Lower leg skin (tissue), 3 donors: ENCODE measurements at regions not wholly inside any gene's neighbourhood (a gene's known extent, or its start where the extent isn't known, plus 50 kb on each side); places are given as distances from the start of the nearest gene placed in this dataset.

Source experiments
- POLR2A ChIP-seq, 2 donors: fragments of 450-650 bp; IDR thresholded peaks; one replicate each; pipeline ENCODE4 v1.6.1; 2016 to 2017; ENCODE audit warnings: antibody characterized with exemption in 2 of 2, mild to moderate bottlenecking in 1 of 2, moderate library complexity in 1 of 2
- TF ChIP-seq, protein P1 (sequence below), 3 donors: fragments of 450-650 bp; IDR thresholded peaks; one replicate each; pipeline ENCODE4 v1.5.1; 2016; ENCODE audit warnings: antibody characterized with exemption in 3 of 3, mild to moderate bottlenecking in 3 of 3, moderate library complexity in 2 of 3

DNA sequence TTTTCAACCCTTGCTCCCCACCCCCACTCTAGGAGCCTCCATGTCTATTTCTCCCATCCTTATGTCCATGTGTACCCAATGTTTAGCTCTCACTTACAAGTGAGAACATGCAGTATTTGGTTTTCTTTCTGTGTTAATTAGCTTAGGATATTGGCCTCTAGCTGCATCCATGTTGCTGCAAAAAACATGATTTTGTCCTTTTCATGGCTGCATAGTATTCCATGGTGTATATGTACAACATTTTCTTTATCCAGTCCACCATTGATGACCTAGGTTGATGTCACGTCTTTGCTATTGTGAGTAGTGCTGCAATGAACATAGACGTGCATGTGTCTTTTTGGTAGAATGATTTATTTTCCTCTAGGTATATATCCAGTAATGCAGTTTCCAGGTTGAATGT lies 472.8 kb downstream of the ZNF674 start:
- TF ChIP-seq, protein P1, sequence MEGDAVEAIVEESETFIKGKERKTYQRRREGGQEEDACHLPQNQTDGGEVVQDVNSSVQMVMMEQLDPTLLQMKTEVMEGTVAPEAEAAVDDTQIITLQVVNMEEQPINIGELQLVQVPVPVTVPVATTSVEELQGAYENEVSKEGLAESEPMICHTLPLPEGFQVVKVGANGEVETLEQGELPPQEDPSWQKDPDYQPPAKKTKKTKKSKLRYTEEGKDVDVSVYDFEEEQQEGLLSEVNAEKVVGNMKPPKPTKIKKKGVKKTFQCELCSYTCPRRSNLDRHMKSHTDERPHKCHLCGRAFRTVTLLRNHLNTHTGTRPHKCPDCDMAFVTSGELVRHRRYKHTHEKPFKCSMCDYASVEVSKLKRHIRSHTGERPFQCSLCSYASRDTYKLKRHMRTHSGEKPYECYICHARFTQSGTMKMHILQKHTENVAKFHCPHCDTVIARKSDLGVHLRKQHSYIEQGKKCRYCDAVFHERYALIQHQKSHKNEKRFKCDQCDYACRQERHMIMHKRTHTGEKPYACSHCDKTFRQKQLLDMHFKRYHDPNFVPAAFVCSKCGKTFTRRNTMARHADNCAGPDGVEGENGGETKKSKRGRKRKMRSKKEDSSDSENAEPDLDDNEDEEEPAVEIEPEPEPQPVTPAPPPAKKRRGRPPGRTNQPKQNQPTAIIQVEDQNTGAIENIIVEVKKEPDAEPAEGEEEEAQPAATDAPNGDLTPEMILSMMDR (IDR thresholded peaks at IDR 0.05): no peak
- TF ChIP-seq POLR2A (IDR thresholded peaks at IDR 0.05): no peak
